ENCODE measurements at regions not wholly inside any gene's neighbourhood (a gene's known extent, or its start where the extent isn't known, plus 50 kb on each side); places are given as distances from the start of the nearest gene placed in this dataset.
"Not testable (repeated sequence)": the region's sequence is repeated elsewhere in the genome, so short reads cannot be mapped to it uniquely, and the experiment has no call there.

DNA sequence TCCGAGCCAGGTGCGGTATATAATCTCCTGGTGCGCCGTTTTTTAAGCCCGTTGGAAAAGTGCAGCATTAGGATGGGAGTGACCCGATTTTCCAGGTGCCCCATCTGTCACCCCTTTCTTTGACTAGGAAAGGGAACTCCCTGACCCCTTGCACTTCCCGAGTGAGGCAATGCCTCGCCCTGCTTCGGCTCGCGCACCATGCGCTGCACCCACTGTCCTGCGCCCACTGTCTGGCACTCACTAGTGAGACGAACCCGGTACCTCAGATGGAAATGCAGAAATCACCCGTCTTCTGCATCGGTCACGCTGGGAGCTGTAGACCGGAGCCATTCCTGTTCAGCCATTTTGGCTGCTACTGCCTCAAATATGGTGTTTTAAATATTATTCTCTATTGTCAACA is 198.0 kb downstream of the MEIS1 start:
- not testable (repeated sequence) for DNase-seq (ENCODE audit: low spot score)

DNA sequence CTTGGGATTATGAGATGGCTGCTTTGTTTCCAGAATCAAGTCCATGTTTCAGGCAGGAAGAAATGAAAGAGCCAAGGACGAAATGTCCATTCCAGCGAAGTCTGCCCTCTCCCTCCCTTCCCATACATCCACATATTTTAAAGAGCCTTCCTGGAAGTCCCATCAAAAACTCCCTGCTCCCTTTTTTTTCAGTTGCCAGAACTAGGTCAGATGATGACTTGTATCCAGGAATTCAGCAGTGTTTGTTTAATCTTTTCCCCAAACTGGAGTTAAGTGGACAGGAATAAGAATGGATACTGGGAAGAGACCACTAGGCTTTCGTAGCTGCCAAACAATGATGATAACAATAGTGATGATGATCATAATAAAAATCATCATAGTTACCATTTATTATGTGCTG is 198.7 kb downstream of the MEIS1 start:
- DNase-seq (ENCODE audit: low spot score): no peak

DNA sequence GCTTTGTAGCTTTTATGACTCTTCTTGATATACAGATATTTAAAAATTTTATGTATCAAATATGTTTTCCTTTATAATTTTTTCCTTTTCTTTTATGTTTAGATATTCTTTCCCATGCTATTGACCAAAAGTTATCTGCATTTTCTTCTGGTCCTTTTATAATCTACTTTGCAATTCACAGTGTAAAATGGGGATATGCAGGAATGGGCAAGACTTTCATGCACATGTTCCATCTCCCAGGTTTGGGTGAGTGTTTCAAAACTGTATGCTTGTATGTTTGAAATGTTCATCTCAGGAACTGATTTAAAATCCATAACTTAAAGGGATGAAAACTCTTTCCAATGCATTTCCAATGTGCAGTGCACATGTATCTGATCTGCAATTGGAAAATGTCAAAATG is 199.9 kb downstream of the MEIS1 start:
- no peak for DNase-seq (ENCODE audit: low spot score)

DNA sequence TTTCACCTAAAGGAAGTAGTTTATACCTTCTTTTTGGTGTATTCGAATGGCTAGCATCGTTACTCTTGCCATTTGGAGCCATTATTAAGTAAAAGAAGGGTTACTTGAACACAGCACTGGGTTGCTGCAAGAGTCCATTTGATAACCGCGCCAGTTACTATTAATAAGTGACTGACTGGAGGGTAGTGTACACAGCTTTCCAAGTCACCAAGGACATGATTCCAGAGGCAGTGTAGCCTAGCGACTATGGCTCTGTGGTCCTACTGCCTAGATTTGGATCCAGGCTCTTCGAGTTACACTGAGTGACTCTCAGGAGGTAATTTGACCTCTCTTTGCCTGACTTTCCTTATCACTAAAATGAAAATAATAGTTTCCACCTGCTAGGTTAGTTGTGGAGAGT is 206.8 kb downstream of the MEIS1 start:
- no peak for DNase-seq (ENCODE audit: low spot score)

DNA sequence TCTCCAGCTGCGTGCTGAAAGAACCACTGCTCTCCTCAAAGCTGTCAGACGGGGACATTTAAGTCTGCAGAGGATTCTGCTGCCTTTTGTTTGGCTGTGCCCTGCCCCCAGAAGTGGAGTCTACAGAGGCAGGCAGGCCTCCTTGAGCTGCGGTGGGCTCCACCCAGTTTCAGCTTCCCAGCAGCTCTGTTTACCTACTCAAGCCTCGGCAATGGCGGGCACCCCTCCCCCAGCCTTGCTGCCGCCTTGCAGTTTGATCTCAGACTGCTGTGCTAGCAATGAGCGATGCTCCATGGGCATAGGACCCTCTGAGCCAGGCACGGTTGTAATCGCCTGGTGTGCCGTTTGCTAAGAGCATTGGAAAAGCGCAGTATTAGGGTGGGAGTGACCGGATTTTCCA is 213.2 kb downstream of the MEIS1 start:
- DNase-seq (ENCODE audit: low spot score): not testable (repeated sequence)

GRCh38 chr2:66649006-66649405 is 214.1 kb downstream of the MEIS1 start:
- DNase-seq (ENCODE audit: low spot score): no peak

DNA sequence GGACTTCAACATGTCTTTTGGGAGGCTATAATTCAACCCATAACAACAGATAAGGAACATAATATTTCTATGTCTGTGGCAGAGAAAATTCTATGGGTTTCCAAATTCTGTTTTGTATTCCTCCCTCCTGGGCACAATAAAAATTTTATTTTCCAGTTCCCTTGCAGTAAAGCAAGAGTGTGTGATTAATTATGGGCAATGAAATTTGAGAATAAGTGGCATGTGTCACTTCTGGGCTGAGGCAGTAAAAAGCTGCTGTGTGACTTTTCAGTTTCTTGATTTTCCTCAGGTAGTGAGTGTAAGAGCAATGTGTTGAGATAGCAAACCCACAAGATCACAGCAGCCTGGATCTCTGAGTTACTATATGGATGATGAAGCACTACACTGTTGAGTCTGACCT is 216.4 kb downstream of the MEIS1 start:
- no peak for DNase-seq (ENCODE audit: low spot score)

- no peak for DNase-seq (ENCODE audit: low spot score)
Observed at GRCh38 chr2:66660804-66661203, 225.9 kb downstream of the MEIS1 start.

GRCh38 chr2:66661253-66662173 is 226.6 kb downstream of the MEIS1 start:
- no peak for DNase-seq (ENCODE audit: low spot score)

DNA sequence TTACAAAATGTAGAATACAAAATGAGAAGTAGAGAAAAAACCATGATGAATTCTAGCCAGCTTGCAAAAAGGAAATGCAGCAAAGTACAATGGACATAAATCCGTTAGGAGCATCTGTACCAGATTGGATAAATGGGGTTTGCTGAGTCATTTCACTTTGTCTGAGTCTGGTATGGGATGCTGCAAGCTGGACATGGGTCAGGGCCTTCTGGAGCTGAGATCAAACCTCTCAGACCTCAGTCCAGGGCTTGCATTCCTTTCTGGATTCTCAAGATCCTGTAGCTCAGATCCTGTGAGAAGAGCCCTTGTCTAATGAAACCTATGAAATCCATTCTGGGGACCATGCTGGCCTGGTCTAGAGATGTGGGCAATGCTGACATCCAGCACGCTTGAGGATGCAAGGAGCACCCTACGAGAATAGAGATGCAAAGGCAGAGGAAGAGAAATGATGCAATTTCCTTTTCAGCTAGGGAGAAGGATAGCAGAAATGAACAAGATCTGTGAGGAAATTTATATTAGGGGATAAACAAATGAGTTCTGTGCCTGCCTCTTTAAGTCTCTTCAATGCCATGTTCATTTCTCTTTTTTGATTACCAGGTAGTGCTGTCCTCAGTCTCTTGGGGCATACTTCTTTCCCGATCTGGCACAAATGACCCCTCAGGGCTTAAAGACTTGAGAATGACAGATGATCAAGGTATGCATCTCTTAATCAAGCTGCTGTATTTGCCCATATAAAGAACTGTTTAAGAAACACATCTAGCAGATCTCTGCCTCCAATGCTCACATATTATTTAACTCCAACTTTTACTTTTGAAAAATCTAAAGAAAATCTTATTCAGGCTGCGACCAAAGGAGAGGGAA is 230.4 kb downstream of the MEIS1 start:
- DNase-seq (ENCODE audit: low spot score): no peak

GRCh38 chr2:66667301-66667700 is 232.4 kb downstream of the MEIS1 start:
- DNase-seq (ENCODE audit: low spot score): no peak

GRCh38 chr2:66673286-66673685 is 238.4 kb downstream of the MEIS1 start:
- no peak for DNase-seq (ENCODE audit: low spot score)

GRCh38 chr2:66674087-66674486 is 239.2 kb downstream of the MEIS1 start:
- DNase-seq (ENCODE audit: low spot score): no peak

GRCh38 chr2:66675591-66675990 is 240.7 kb downstream of the MEIS1 start:
- no peak for DNase-seq (ENCODE audit: low spot score)

GRCh38 chr2:66679442-66679841 is 244.5 kb downstream of the MEIS1 start:
- no peak for DNase-seq (ENCODE audit: low spot score)

DNA sequence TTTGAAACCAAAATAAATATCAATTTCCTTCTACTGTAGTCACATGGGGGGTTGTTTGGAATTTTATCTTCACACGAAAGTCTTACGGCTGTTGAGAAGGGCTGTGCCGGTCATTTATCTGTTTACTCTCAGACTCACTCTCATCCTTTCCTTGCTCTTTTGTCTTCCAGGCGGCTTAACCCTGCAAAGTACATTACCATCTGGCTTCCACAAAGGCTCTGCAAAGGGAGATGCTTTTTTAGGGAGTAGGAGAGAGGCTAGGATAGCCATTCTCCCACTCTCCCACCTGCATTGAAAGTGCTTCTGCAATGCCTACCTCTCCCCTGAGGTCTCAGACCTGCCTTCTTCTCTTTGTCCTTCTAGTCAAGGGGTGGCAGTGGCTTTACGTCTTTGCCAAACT is 247.6 kb downstream of the MEIS1 start:
- DNase-seq (ENCODE audit: low spot score): no peak

DNA sequence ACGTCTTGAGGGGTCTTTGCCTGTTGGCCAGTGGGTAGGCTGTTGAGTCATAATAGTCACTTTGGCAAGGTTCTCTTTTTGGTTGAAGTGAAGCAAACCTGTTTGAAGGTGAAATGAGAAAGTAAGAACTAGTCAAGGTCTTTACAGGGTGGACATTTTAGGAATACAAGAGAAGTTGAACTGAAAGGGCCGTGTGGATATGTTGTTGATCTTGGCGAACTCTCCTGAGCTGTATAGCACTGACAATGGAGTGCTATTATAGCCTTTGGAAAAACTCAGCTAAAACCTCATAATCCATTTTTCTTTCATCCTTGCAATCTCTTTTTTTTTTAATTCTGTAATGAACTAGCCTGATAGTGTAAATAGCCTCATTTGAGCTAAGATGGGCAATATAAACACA is 248.1 kb downstream of the MEIS1 start:
- DNase-seq (ENCODE audit: low spot score): no peak

- DNase-seq (ENCODE audit: low spot score): no peak
Observed at GRCh38 chr2:66683599-66683998, 248.7 kb downstream of the MEIS1 start.

- DNase-seq (ENCODE audit: low spot score): no peak
Observed at GRCh38 chr2:66684289-66684688, 249.4 kb downstream of the MEIS1 start.

- DNase-seq (ENCODE audit: low spot score): no peak
Observed at GRCh38 chr2:66686755-66687154, 251.8 kb downstream of the MEIS1 start.

- DNase-seq (ENCODE audit: low spot score): no peak
Observed at GRCh38 chr2:66688951-66689350, 254.0 kb downstream of the MEIS1 start.

GRCh38 chr2:66689456-66690051 is 254.6 kb downstream of the MEIS1 start:
- no peak for DNase-seq (ENCODE audit: low spot score)

Measured in HuH-7.5 (cell line).